ENCODE measurements at regions not wholly inside any gene's neighbourhood (a gene's known extent, or its start where the extent isn't known, plus 50 kb on each side); places are given as distances from the start of the nearest gene placed in this dataset.
A peak's percentile ranks its signal among the peaks of the same experiment; 100 is the strongest.

DNA sequence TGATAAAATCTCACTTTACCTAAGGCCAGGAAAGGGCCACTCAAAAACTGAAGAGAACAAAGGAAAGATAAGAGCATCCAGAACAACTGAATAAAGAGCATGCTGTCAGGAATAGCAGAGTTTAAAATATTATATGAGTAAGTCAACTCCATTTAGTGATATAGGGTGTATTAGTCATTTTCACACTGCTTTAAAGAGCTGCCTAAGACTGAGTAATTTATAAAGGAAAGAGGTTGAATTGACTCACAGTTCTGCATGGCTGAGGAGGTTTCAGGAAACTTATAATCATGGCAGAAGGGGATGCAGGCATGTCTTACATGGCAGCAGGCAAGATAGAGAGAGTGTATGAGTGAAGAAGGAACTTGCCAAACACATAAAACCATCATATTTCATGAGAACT is 778.0 kb upstream of the NECTIN3 start:
- TF ChIP-seq, protein P1, sequence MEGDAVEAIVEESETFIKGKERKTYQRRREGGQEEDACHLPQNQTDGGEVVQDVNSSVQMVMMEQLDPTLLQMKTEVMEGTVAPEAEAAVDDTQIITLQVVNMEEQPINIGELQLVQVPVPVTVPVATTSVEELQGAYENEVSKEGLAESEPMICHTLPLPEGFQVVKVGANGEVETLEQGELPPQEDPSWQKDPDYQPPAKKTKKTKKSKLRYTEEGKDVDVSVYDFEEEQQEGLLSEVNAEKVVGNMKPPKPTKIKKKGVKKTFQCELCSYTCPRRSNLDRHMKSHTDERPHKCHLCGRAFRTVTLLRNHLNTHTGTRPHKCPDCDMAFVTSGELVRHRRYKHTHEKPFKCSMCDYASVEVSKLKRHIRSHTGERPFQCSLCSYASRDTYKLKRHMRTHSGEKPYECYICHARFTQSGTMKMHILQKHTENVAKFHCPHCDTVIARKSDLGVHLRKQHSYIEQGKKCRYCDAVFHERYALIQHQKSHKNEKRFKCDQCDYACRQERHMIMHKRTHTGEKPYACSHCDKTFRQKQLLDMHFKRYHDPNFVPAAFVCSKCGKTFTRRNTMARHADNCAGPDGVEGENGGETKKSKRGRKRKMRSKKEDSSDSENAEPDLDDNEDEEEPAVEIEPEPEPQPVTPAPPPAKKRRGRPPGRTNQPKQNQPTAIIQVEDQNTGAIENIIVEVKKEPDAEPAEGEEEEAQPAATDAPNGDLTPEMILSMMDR (IDR thresholded peaks at IDR 0.05; ENCODE audit: control insufficient read depth, insufficient read depth, low read depth, low read length, missing control alignments) = no peak
- H3K4me3 ChIP-seq (ENCODE audit: control insufficient read depth, low read depth, low read length) = no peak overlapping the region
- DNase-seq (ENCODE audit: low read depth) = no peak

DNA sequence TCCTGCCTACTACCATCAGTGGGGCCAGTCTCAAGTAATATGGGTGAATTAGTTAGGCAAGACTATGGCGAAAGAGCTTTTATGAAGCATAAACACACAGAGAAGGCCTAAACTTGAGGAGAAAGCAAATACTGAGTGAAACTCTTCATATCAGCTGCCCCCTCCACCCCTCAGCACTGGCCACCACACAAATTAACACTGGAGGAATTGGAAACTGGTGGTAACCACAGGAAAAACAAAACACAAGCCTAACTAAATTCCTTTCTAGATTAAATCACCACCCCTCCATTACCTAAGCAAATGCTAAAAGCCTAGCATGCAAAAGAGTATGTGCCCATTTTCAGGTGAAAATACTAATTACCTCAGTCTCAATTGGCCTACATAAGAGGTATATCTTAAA is 774.7 kb upstream of the NECTIN3 start:
- no peak for DNase-seq (ENCODE audit: low read depth)
- TF ChIP-seq, protein P1 (IDR thresholded peaks at IDR 0.05; ENCODE audit: control insufficient read depth, insufficient read depth, low read depth, low read length, missing control alignments) = no peak
- H3K4me3 ChIP-seq (ENCODE audit: control insufficient read depth, low read depth, low read length) = no peak overlapping the region

DNA sequence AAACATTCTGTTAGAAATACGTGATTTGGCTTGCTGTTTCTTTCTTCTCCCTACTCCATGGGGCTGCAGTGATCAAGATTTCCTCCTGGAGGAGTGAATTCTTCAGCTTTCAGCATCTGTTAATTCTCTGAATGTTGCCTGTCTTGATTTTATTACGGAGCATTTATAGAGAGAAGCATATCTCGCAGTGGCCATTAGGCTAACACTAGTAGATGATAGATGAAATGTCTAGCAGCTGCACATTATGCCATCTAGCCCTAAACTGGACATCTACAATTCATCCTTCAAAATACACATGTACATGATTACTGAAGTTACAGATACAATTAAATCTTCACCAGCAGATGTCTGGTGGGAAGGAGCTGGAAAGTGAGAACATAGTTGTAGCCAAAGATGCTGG is 769.8 kb upstream of the NECTIN3 start:
- no peak for DNase-seq (ENCODE audit: low read depth)
- TF ChIP-seq, protein P1 (IDR thresholded peaks at IDR 0.05; ENCODE audit: control insufficient read depth, insufficient read depth, low read depth, low read length, missing control alignments) = no peak
- H3K4me3 ChIP-seq (ENCODE audit: control insufficient read depth, low read depth, low read length) = no peak overlapping the region

DNA sequence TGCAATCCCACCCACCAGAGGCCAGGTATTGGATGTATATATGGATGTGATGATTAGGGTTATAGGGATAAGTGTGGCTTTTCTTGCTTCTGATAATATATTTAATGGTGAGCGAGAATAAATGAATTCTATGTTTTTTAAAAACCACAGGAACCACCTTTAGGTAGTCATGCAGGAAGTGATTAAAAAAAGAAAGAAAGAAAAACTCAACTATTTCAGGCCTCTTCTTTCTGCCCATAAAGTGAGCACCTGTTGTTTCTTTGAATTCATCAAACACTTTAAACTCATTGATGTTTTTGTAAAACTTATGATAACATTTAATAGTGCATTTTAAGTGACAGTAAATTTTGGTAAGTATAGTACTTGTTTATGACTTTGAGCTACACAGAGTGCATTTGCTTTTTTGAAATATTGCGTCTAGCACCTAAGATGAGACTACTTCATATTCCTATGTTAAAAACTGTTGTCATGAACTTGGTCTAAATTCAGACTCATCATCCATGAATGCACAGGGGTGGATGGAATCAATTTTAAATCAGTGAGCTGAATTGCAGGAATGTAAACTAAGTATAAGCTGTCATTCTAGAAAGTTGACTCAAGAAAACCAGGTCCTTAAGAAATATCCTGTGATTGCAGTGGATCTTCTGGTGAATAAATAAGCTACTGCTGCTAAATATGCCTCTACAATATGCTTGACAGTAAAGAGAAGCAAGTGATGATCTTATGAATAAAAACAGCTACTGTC is 764.4 kb upstream of the NECTIN3 start:
- no peak for DNase-seq (ENCODE audit: low read depth)
- H3K4me3 ChIP-seq (ENCODE audit: control insufficient read depth, low read depth, low read length) = no peak overlapping the region
- TF ChIP-seq, protein P1 (IDR thresholded peaks at IDR 0.05; ENCODE audit: control insufficient read depth, insufficient read depth, low read depth, low read length, missing control alignments) = no peak

DNA sequence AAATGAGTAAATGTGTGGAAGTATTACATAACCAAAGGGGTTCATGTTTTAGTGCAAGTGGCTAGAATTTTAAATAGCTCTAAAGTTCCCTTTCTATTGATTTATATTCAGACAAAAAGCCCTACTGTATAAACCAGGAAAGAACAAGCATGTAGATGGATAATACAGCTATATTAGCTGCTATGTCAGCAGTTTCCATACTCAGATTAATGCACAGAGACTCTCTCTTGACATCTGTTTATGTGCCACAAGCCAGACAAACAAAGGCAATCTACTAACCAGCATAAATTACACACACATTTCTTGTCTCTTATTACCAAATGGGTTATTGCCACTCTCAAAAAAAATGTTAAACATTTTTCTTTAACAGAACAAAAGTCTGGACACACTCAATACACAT is 760.1 kb upstream of the NECTIN3 start:
- TF ChIP-seq, protein P1 (IDR thresholded peaks at IDR 0.05; ENCODE audit: control insufficient read depth, insufficient read depth, low read depth, low read length, missing control alignments) = no peak
- H3K4me3 ChIP-seq (ENCODE audit: control insufficient read depth, low read depth, low read length) = no peak overlapping the region
- no peak for DNase-seq (ENCODE audit: low read depth)

DNA sequence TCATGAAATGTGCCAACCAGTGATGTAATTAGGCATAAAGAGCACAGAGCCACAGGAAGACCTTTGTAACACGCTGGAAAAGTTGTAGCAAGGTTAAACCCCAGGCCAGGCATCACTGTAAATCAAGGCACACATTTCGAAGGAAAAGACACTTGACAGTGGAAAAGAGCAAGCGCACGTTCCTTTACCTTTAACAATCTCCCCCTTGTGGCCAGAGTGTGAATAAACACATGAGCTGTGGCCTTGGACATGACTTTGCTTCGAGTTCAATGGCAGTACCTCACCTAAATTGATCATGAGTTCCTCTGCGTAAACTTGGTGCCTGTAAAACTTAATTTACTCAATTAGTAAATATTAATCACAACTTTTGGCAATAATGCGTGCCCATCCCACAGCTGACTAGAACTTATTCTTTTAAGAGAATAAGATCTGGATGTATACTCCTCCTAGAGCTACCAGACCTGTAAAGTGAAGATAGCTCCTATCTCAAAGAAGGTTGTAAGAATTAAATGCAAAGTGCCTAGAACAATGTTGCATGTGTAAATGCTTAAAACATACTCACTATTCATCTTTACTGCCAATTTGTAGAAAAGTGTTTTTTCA is 757.0 kb upstream of the NECTIN3 start:
- TF ChIP-seq, protein P1 (IDR thresholded peaks at IDR 0.05; ENCODE audit: control insufficient read depth, insufficient read depth, low read depth, low read length, missing control alignments) = peak; percentile 69
- DNase-seq (ENCODE audit: low read depth) = no peak

More for the DNA sequence above, 757.0 kb upstream of the NECTIN3 start:
- H3K4me3 ChIP-seq (ENCODE audit: control insufficient read depth, low read depth, low read length) = no peak overlapping the region
